ENCODE measurements at regions not wholly inside any gene's neighbourhood (a gene's known extent, or its start where the extent isn't known, plus 50 kb on each side); places are given as distances from the start of the nearest gene placed in this dataset.

DNA sequence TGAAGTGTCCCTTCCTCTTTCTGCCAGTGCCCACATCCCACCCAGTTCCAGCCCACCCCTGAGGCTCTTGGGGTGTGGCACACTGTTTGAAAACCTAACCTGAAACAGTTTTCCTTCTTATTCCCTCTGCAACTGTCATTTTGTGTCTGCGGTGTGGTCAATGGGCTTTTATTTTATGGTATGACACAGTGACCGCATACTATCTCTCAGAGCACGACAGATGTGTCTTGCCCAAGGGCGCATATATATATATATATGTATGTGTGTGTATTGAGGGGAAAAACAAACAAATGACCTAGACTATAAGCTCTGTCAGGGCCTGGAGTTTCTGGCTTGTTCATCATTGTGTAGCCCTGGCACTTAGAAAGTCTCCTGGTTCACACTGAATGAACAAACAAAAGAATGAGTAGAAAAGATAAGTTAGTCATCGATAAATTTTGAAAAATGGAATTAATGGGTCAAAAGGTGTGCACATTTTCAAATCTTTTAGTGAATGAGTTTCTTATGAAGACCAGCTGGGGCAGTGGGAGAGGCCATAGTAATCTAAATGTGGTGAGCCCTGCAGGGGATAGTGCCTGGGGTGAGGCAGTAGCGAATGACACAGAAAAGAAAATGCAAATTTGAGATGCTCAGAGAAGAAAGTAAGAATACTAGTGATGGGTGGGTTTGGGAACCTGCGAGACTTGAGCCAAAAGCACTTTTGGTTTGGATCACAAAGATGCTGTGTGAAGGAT, 198.4 kb downstream of the SNX10 start (continued):
- TF ChIP-seq, protein P1, sequence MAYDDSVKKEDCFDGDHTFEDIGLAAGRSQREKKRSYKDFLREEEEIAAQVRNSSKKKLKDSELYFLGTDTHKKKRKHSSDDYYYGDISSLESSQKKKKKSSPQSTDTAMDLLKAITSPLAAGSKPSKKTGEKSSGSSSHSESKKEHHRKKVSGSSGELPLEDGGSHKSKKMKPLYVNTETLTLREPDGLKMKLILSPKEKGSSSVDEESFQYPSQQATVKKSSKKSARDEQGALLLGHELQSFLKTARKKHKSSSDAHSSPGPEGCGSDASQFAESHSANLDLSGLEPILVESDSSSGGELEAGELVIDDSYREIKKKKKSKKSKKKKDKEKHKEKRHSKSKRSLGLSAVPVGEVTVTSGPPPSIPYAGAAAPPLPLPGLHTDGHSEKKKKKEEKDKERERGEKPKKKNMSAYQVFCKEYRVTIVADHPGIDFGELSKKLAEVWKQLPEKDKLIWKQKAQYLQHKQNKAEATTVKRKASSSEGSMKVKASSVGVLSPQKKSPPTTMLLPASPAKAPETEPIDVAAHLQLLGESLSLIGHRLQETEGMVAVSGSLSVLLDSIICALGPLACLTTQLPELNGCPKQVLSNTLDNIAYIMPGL (CRISPR knock-in tag; IDR thresholded peaks at IDR 0.05; ENCODE audit: borderline replicate concordance): no peak

DNA sequence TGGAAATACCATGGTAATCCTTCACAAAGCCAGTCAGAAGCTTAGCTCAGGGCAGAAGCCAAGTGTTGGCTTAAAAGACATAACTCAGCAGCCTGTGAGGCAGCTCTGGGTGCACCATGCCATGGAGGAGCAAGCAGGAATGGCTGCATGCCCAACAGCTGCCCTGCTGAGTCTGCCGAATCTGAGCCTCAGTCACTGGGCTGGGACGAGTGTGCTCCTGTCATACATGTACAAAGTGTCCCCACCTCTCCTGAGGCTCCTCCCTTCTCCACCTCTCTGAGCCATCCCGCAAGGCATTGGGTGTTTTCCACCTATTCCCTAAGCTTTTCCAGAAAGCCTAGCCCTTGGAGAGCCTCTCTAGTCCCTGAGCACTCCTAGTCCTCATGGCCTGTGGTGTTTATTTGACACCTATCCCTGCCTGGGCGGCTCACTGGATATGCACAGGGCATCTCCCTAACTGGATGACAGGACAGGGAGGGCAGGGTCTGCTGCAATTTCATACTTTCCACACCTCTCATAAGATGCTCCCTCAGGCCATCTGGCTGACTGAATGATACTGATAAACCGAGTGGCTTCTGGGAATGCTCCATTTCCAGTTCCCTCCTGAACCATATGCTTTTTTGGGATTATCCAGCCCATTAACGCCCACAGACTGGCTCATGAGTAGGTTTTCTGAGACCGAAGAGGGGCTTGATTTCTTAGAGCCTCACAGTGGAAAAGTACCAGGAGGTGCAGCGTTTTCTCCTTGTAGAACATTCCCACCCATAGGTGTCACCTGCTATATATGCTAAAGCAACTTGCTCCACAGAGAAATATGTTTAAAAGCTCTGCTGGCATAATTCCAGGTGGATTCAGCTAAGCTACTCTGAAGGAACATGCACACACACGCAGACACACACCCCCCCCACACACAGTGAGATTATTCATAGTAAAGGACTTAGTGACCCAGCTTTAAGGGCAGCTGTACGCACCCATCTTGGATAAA, 199.3 kb downstream of the SNX10 start:
- CTCF ChIA-PET: interaction anchor here (0.8 to 1.4 kb wide), 3 partner anchors 10 to 47 kb away, joined by 3 to 5 read pairs (median 4); no protein-coding TSS in a partner anchor
- Histone ChIP-seq H3K4me2 (no peak overlapping the region), H3K4me1 (no peaks in the 10 kb centered on the region), H3K9me3 (no peaks in the 10 kb centered on the region), H3K4me3 (no peak overlapping the region), H3K27ac (no peak overlapping the region)
- FAIRE-seq (no peak), ATAC-seq (no peak), DNase-seq (ENCODE audit: low read depth in 1 of 2, low spot score in 1 of 2) (no peak)
- POLR2A ChIA-PET: no interaction called here
- TF ChIP-seq, protein P2, sequence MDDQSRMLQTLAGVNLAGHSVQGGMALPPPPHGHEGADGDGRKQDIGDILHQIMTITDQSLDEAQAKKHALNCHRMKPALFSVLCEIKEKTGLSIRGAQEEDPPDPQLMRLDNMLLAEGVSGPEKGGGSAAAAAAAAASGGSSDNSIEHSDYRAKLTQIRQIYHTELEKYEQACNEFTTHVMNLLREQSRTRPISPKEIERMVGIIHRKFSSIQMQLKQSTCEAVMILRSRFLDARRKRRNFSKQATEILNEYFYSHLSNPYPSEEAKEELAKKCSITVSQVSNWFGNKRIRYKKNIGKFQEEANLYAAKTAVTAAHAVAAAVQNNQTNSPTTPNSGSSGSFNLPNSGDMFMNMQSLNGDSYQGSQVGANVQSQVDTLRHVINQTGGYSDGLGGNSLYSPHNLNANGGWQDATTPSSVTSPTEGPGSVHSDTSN (IDR thresholded peaks at IDR 0.05): no peak
- 27% methylated on average over 10 of the region's 10 CpGs for WGBS (ENCODE audit: missing lambda C conversion rate)

DNA sequence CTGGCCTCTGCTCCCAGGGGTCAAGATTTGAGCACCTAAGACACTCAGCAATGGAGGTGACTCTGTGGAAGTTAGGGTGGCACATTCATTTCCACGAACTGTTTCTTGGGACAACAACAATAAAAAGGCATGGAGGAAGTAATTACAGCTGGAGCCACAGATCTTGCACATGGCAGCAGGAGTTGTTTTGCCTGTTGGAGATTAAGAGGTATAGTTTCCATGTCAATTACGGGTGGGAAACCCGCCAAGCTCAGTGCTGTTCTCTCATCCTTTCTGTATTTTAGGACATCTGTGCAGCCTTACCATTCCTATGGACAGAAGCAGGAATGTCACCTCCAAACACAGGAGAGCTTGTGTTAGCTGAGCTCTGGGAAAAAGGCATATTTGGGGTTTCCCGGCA, 201.2 kb downstream of the SNX10 start:
- no peak for DNase-seq (ENCODE audit: low read depth in 1 of 2, low spot score in 1 of 2)
- ATAC-seq: no peak
- Histone ChIP-seq H3K4me3 (no peak overlapping the region), H3K9me3 (no peaks in the 10 kb centered on the region), H3K27ac (no peak overlapping the region), H3K4me1 (0 out of 3 replicates have a peak, but pooled peaks cover 2% of the 10 kb centered on the region), H3K4me2 (no peak overlapping the region)
- FAIRE-seq: no peak
- 47% methylated on average over 4 of the region's 4 CpGs for WGBS (ENCODE audit: missing lambda C conversion rate)
- CTCF ChIA-PET: interaction anchor here (0.7 to 1.3 kb wide), 6 partner anchors 10 to 257 kb away, joined by 3 to 5 read pairs (median 4); no protein-coding TSS in a partner anchor
- TF ChIP-seq ZFP36 (IDR thresholded peaks at IDR 0.05; ENCODE audit: borderline replicate concordance, partially characterized antibody): no peak
- POLR2A ChIA-PET: no interaction called here

DNA sequence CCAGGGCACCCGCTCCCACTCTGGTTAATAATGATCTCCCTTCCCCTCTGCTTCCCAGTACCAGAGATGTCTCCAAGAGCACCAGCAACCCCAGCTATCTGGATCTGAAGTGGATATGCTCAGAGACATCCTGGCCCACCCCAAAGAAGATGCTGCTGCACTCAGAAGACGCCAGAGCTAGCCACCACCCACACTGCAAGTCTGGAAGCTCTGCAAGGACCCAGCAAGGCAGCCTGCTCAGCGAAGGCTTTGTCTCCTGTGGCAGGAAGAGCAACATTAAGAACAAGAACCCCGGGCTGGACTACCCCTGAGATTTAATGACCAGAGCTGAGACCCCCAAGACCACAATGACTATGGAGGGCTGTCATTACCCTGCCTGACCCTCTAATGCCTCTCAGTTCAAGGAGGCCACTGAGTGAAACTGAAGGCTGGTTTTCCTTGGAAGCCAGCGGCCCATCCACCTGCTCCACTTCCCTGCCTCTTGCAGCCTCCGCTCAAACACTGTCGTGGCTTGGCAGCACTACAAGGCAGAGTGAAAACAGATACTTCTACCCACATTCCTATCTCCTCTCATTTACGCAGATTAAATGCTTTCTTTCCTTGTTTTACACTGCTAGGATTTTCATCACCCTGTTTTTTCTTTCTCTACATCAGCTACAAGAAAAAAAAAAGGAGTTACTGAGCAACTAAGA, 202.2 kb downstream of the SNX10 start:
- ATAC-seq: no peak
- H3K4me3 ChIP-seq: no peak overlapping the region
- ChIA-PET POLR2A (no interaction called here), CTCF (interaction anchor here (0.5 to 1.2 kb wide), 6 partner anchors 9 to 258 kb away, joined by 3 to 5 read pairs (median 3); no protein-coding TSS in a partner anchor)
- H3K9me3 ChIP-seq: no peaks in the 10 kb centered on the region
- no peak overlapping the region for H3K4me2 ChIP-seq
- TF ChIP-seq, protein P3, sequence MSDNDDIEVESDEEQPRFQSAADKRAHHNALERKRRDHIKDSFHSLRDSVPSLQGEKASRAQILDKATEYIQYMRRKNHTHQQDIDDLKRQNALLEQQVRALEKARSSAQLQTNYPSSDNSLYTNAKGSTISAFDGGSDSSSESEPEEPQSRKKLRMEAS (IDR thresholded peaks at IDR 0.05): no peak
- TF ChIP-seq HOXB13 (CRISPR knock-in tag; IDR thresholded peaks at IDR 0.05; ENCODE audit: low read depth): no peak
- no peak for TF ChIP-seq RFX5 (IDR thresholded peaks at IDR 0.05)
- TF ChIP-seq CHD4 (IDR thresholded peaks at IDR 0.05; ENCODE audit: borderline replicate concordance): no peak
- TF ChIP-seq, protein P4, sequence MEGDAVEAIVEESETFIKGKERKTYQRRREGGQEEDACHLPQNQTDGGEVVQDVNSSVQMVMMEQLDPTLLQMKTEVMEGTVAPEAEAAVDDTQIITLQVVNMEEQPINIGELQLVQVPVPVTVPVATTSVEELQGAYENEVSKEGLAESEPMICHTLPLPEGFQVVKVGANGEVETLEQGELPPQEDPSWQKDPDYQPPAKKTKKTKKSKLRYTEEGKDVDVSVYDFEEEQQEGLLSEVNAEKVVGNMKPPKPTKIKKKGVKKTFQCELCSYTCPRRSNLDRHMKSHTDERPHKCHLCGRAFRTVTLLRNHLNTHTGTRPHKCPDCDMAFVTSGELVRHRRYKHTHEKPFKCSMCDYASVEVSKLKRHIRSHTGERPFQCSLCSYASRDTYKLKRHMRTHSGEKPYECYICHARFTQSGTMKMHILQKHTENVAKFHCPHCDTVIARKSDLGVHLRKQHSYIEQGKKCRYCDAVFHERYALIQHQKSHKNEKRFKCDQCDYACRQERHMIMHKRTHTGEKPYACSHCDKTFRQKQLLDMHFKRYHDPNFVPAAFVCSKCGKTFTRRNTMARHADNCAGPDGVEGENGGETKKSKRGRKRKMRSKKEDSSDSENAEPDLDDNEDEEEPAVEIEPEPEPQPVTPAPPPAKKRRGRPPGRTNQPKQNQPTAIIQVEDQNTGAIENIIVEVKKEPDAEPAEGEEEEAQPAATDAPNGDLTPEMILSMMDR (IDR thresholded peaks at IDR 0.05): no peak
- TF ChIP-seq, protein P5, sequence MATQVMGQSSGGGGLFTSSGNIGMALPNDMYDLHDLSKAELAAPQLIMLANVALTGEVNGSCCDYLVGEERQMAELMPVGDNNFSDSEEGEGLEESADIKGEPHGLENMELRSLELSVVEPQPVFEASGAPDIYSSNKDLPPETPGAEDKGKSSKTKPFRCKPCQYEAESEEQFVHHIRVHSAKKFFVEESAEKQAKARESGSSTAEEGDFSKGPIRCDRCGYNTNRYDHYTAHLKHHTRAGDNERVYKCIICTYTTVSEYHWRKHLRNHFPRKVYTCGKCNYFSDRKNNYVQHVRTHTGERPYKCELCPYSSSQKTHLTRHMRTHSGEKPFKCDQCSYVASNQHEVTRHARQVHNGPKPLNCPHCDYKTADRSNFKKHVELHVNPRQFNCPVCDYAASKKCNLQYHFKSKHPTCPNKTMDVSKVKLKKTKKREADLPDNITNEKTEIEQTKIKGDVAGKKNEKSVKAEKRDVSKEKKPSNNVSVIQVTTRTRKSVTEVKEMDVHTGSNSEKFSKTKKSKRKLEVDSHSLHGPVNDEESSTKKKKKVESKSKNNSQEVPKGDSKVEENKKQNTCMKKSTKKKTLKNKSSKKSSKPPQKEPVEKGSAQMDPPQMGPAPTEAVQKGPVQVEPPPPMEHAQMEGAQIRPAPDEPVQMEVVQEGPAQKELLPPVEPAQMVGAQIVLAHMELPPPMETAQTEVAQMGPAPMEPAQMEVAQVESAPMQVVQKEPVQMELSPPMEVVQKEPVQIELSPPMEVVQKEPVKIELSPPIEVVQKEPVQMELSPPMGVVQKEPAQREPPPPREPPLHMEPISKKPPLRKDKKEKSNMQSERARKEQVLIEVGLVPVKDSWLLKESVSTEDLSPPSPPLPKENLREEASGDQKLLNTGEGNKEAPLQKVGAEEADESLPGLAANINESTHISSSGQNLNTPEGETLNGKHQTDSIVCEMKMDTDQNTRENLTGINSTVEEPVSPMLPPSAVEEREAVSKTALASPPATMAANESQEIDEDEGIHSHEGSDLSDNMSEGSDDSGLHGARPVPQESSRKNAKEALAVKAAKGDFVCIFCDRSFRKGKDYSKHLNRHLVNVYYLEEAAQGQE (IDR thresholded peaks at IDR 0.05): no peak
- no peak for TF ChIP-seq NPAS2 (CRISPR knock-in tag; IDR thresholded peaks at IDR 0.05; ENCODE audit: borderline replicate concordance)
- no peak for TF ChIP-seq POLR2A (IDR thresholded peaks at IDR 0.05; ENCODE audit: low read length)
- no peak for TF ChIP-seq PHF8 (IDR thresholded peaks at IDR 0.05; ENCODE audit: borderline replicate concordance, low read depth)
- WGBS (ENCODE audit: missing lambda C conversion rate): 48% methylated on average over 8 of the region's 8 CpGs
- no peak overlapping the region for H3K27ac ChIP-seq
- DNase-seq (ENCODE audit: low read depth in 1 of 2, low spot score in 1 of 2): no peak
- no peak for FAIRE-seq
- 0 out of 3 replicates have a peak, but pooled peaks cover 5% of the 10 kb centered on the region for H3K4me1 ChIP-seq

Measured in A549 (cell line).